NCI-H524 treated with DMSO at 0.1 percent for 48 hours (cell line): ENCODE measurements at regions not wholly inside any gene's neighbourhood (a gene's known extent, or its start where the extent isn't known, plus 50 kb on each side); places are given as distances from the start of the nearest gene placed in this dataset.
A peak's percentile ranks its signal among the peaks of the same experiment; 100 is the strongest.

Source experiments
- DNase-seq: peaks from one replicate; lab custom pipeline; 2025; lab: John Stamatoyannopoulos, UW

GRCh38 chr6:91127752-91128151 lies 540.9 kb upstream of the MAP3K7 start:
- no peak for DNase-seq

- DNase-seq: no peak
Observed at GRCh38 chr6:91126876-91127275, 540.0 kb upstream of the MAP3K7 start.

- DNase-seq: no peak
Observed at GRCh38 chr6:91117550-91117949, 530.7 kb upstream of the MAP3K7 start.

GRCh38 chr6:91114123-91114708 lies 527.3 kb upstream of the MAP3K7 start:
- no peak for DNase-seq

- DNase-seq: no peak
Observed at GRCh38 chr6:91106083-91106482, 519.2 kb upstream of the MAP3K7 start.

GRCh38 chr6:91105532-91105931 lies 518.7 kb upstream of the MAP3K7 start:
- no peak for DNase-seq

GRCh38 chr6:91099479-91099878 lies 512.6 kb upstream of the MAP3K7 start:
- no peak for DNase-seq

- DNase-seq: no peak
Observed at GRCh38 chr6:91098006-91098405, 511.1 kb upstream of the MAP3K7 start.

- DNase-seq: no peak
Observed at GRCh38 chr6:91097364-91097763, 510.5 kb upstream of the MAP3K7 start.

GRCh38 chr6:91094806-91095475 lies 508.1 kb upstream of the MAP3K7 start:
- DNase-seq: no peak

GRCh38 chr6:91094341-91094740 lies 507.5 kb upstream of the MAP3K7 start:
- no peak for DNase-seq

- DNase-seq: no peak
Observed at GRCh38 chr6:91088976-91089375, 502.1 kb upstream of the MAP3K7 start.

- DNase-seq: no peak
Observed at GRCh38 chr6:91088515-91088914, 501.6 kb upstream of the MAP3K7 start.

- peak; percentile 26 for DNase-seq
Observed at GRCh38 chr6:91087908-91088307, 501.0 kb upstream of the MAP3K7 start.

- peak; percentile 32 for DNase-seq
Observed at GRCh38 chr6:91083211-91083610, 496.3 kb upstream of the MAP3K7 start.

- no peak for DNase-seq
Observed at GRCh38 chr6:91082311-91082832, 495.5 kb upstream of the MAP3K7 start.

GRCh38 chr6:91081452-91082067 lies 494.7 kb upstream of the MAP3K7 start:
- no peak for DNase-seq

GRCh38 chr6:91080871-91081270 lies 494.0 kb upstream of the MAP3K7 start:
- DNase-seq: no peak

- no peak for DNase-seq
Observed at GRCh38 chr6:91079969-91080368, 493.1 kb upstream of the MAP3K7 start.

GRCh38 chr6:91075244-91075976 lies 488.5 kb upstream of the MAP3K7 start:
- DNase-seq: no peak

GRCh38 chr6:91063362-91063761 lies 476.5 kb upstream of the MAP3K7 start:
- no peak for DNase-seq

- DNase-seq: no peak
Observed at GRCh38 chr6:91057689-91058088, 470.8 kb upstream of the MAP3K7 start.

- DNase-seq: no peak
Observed at GRCh38 chr6:91055959-91056358, 469.1 kb upstream of the MAP3K7 start.
